IMR-90 (cell line): ENCODE measurements at regions not wholly inside any gene's neighbourhood (a gene's known extent, or its start where the extent isn't known, plus 50 kb on each side); places are given as distances from the start of the nearest gene placed in this dataset.

Experiments used
- ATAC-seq: fragments of 200-7000 bp; cut with Tn5 transposase; 2 replicates; pipeline ENCODE4 v1.9.1; 2020; ENCODE audit warnings: low read depth, mild to moderate bottlenecking, moderate library complexity
- BruUV-seq: library from RNA; stranded (reverse); fragments of 400-500 nt; replicated peaks from 2 replicates; lab custom pipeline; 2021; lab: Mats Ljungman, UMichigan
- CTCF ChIA-PET: fragments of 300-600 bp; formaldehyde crosslinking; extraction: SDS; loops from one replicate; lab custom pipeline; 2021; ENCODE audit warnings: antibody characterized with exemption; lab: Yijun Ruan, JAX
- POLR2A ChIA-PET: fragments of 300-600 bp; sonication (Branson Sonifier 250); formaldehyde crosslinking; loops from one replicate; lab custom pipeline; 2022; ENCODE audit warnings: antibody characterized with exemption; ENCODE audit not compliant: unreplicated experiment; lab: Charles Lee
- DNase-seq: peaks from one replicate; pipeline ENCODE4 v3.0.0; 2013
- H2AFZ ChIP-seq: replicated peaks from 2 replicates; pipeline ENCODE3; 2013; ENCODE audit warnings: low read length, mild to moderate bottlenecking; ENCODE audit not compliant: poor library complexity
- H2AK5ac ChIP-seq: 2 replicates; pipeline ENCODE4 v1.6.1; 2013; ENCODE audit warnings: low read depth, low read length, inconsistent platforms
- H2AK9ac ChIP-seq: replicated peaks from 2 replicates; pipeline ENCODE3; 2013; ENCODE audit warnings: mild to moderate bottlenecking, low read depth, low read length, moderate library complexity; ENCODE audit not compliant: poor library complexity
- H2BK120ac ChIP-seq: 2 replicates; pipeline ENCODE4 v1.6.1; 2013; ENCODE audit warnings: low read depth, low read length, inconsistent platforms
- H2BK15ac ChIP-seq: 3 replicates; pipeline ENCODE4 v1.6.1; 2013; ENCODE audit warnings: low read depth, low read length, inconsistent platforms
- H2BK20ac ChIP-seq: 2 replicates; pipeline ENCODE4 v1.6.1; 2013; ENCODE audit warnings: low read depth, mild to moderate bottlenecking, inconsistent platforms, low read length, moderate library complexity
- H2BK5ac ChIP-seq: 2 replicates; pipeline ENCODE4 v1.6.1; 2013; ENCODE audit warnings: mild to moderate bottlenecking, low read depth, low read length, inconsistent platforms; ENCODE audit not compliant: poor library complexity, severe bottlenecking
- H3K14ac ChIP-seq: replicated peaks from 2 replicates; pipeline ENCODE4 v1.6.1; 2013; ENCODE audit warnings: low read depth, low read length, inconsistent platforms
- H3K18ac ChIP-seq: 2 replicates; pipeline ENCODE4 v1.6.1; 2013; ENCODE audit warnings: low read depth, low read length, control low read depth
- H3K23ac ChIP-seq: 2 replicates; pipeline ENCODE4 v1.6.1; 2013; ENCODE audit warnings: low read depth, low read length, inconsistent platforms
- H3K27ac ChIP-seq: 2 replicates; pipeline ENCODE4 v1.5.1; 2013; ENCODE audit warnings: mild to moderate bottlenecking, control low read depth, low read length; ENCODE audit not compliant: insufficient read depth
- H3K27me3 ChIP-seq: 2 replicates; pipeline ENCODE4 v1.6.1; 2013; ENCODE audit warnings: low read length; ENCODE audit not compliant: control insufficient read depth, insufficient read depth
- H3K36me3 ChIP-seq: 2 replicates; pipeline ENCODE4 v1.6.1; 2013; ENCODE audit warnings: low read length, mixed read lengths; ENCODE audit not compliant: control insufficient read depth, insufficient read depth
- H3K4ac ChIP-seq: 2 replicates; pipeline ENCODE4 v1.6.1; 2013; ENCODE audit warnings: low read depth, low read length, inconsistent platforms
- H3K4me1 ChIP-seq: 2 replicates; pipeline ENCODE4 v1.6.1; 2013; ENCODE audit warnings: low read length, mixed read lengths; ENCODE audit not compliant: control insufficient read depth, insufficient read depth
- H3K4me2 ChIP-seq: 2 replicates; pipeline ENCODE4 v1.6.1; 2013; ENCODE audit warnings: low read depth, mild to moderate bottlenecking, control low read depth, low read length, moderate library complexity
- H3K4me3 ChIP-seq: 2 replicates; pipeline ENCODE4 v1.5.1; 2013; ENCODE audit warnings: low read depth, mild to moderate bottlenecking, control low read depth, low read length, moderate library complexity; ENCODE audit not compliant: insufficient read depth
- H3K56ac ChIP-seq: 2 replicates; pipeline ENCODE4 v1.6.1; 2013; ENCODE audit warnings: low read length, inconsistent platforms; ENCODE audit not compliant: insufficient read depth; ENCODE audit errors: extremely low read depth
- H3K79me1 ChIP-seq, 2 experiments: 2 replicates each; pipeline ENCODE4 v1.6.1; 2013; ENCODE audit warnings: low read length in 2 of 2, inconsistent platforms in 1 of 2, low read depth in 1 of 2
- H3K9ac ChIP-seq: 2 replicates; pipeline ENCODE4 v1.6.1; 2013; ENCODE audit warnings: low read depth, low read length, control low read depth
- H3K9me1 ChIP-seq: 2 replicates; pipeline ENCODE4 v1.6.1; 2013; ENCODE audit warnings: low read length, inconsistent platforms; ENCODE audit not compliant: insufficient read depth
- H3K9me3 ChIP-seq: 2 replicates; pipeline ENCODE4 v1.6.1; 2013; ENCODE audit warnings: low read length; ENCODE audit not compliant: control insufficient read depth, insufficient read depth
- H4K20me1 ChIP-seq: 2 replicates; pipeline ENCODE4 v1.6.1; 2013; ENCODE audit warnings: low read length, inconsistent platforms; ENCODE audit not compliant: insufficient read depth
- H4K5ac ChIP-seq: 2 replicates; pipeline ENCODE4 v1.6.1; 2013; ENCODE audit warnings: mild to moderate bottlenecking, low read depth, low read length, control low read depth
- H4K8ac ChIP-seq, 2 experiments: 2 replicates each; pipeline ENCODE4 v1.6.1; 2013; ENCODE audit warnings: low read depth in 2 of 2, low read length in 2 of 2, control low read depth in 1 of 2, inconsistent platforms in 1 of 2
- H4K91ac ChIP-seq: 2 replicates; pipeline ENCODE4 v1.6.1; 2013; ENCODE audit warnings: low read depth, low read length, inconsistent platforms; ENCODE audit not compliant: insufficient read depth
- BHLHE40 ChIP-seq: fragments of 150-350 bp; IDR thresholded peaks from 2 replicates; pipeline ENCODE4 v1.6.1; 2016; ENCODE audit warnings: mild to moderate bottlenecking, low read depth, low read length
- CEBPB ChIP-seq: IDR thresholded peaks from 2 replicates; pipeline ENCODE4 v1.6.1; 2012; ENCODE audit warnings: low read depth, low read length, improper control_type of control experiment
- CHD1 ChIP-seq: IDR thresholded peaks from 2 replicates; pipeline ENCODE4 v1.6.1; 2012; ENCODE audit warnings: low read depth, low read length, improper control_type of control experiment
- CTCF ChIP-seq: conservative IDR thresholded peaks from 2 replicates; pipeline ENCODE4 v1.5.1; 2012; ENCODE audit warnings: mild to moderate bottlenecking, low read depth, low read length, improper control_type of control experiment
- FOS ChIP-seq: fragments of 150-350 bp; IDR thresholded peaks from 2 replicates; pipeline ENCODE4 v1.6.1; 2016; ENCODE audit warnings: low read depth, low read length
- MAFK ChIP-seq: IDR thresholded peaks from 2 replicates; pipeline ENCODE4 v1.6.1; 2012; ENCODE audit warnings: low read depth, low read length, improper control_type of control experiment
- MAZ ChIP-seq: IDR thresholded peaks from 2 replicates; pipeline ENCODE4 v1.6.1; 2012; ENCODE audit warnings: low read depth, mild to moderate bottlenecking, low read length, improper control_type of control experiment, moderate library complexity, borderline replicate concordance
- MXI1 ChIP-seq: IDR thresholded peaks from 2 replicates; pipeline ENCODE4 v1.6.1; 2012; ENCODE audit warnings: low read depth, mild to moderate bottlenecking, low read length, moderate library complexity, borderline replicate concordance
- NFE2L2 ChIP-seq: fragments of 150-350 bp; IDR thresholded peaks from 2 replicates; pipeline ENCODE4 v1.6.1; 2016; ENCODE audit warnings: low read depth, mild to moderate bottlenecking, low read length
- POLR2A ChIP-seq: IDR thresholded peaks from 2 replicates; pipeline ENCODE4 v1.6.1; 2012; ENCODE audit warnings: mild to moderate bottlenecking, low read depth, low read length
- RAD21 ChIP-seq: IDR thresholded peaks from 2 replicates; pipeline ENCODE4 v1.6.1; 2012; ENCODE audit warnings: low read length, improper control_type of control experiment
- RCOR1 ChIP-seq: IDR thresholded peaks from 2 replicates; pipeline ENCODE4 v1.6.1; 2012; ENCODE audit warnings: mild to moderate bottlenecking, low read length, improper control_type of control experiment; ENCODE audit not compliant: insufficient replicate concordance
- RFX5 ChIP-seq: IDR thresholded peaks from 2 replicates; pipeline ENCODE4 v1.8.0; 2012; ENCODE audit warnings: low read depth, mild to moderate bottlenecking, low read length, moderate library complexity
- SMC3 ChIP-seq: fragments of 150-350 bp; IDR thresholded peaks from 2 replicates; pipeline ENCODE4 v1.6.1; 2016; ENCODE audit warnings: low read depth, mild to moderate bottlenecking, antibody characterized with exemption, low read length, moderate library complexity
- whole genome bisulfite sequencing, 2 experiments: methylation state at CpG; one replicate each; pipeline versions ENCODE4 v1.1.5 to v1.1.7; 2013; ENCODE audit warnings: missing lambda C conversion rate in 2 of 2; ENCODE audit not compliant: insufficient read length in 1 of 2; ENCODE audit errors: extremely low coverage in 2 of 2; 5-methylcytosine and 5-hydroxymethylcytosine counted together
- dilution Hi-C: fragments of 300-500 bp; cut with HindIII; formaldehyde crosslinking; loops from one replicate; pipeline ENCODE4 v1.14.3; 2018; ENCODE audit warnings: low sequenced_read_pairs; ENCODE audit not compliant: unreplicated experiment
- in situ Hi-C: fragments of 300-500 bp; cut with MboI; formaldehyde crosslinking; loops from 3 replicates; pipeline ENCODE4 v1.14.3; 2019; ENCODE audit warnings: low sequenced_read_pairs, inconsistent platforms, mixed read lengths
- intact Hi-C: fragments of 100-400 bp; cut with micrococcal nuclease; formaldehyde crosslinking; loops from 2 replicates; pipeline ENCODE4 v1.10.0; 2022
- TF ChIP-seq, protein P1 (sequence below): fragments of 150-350 bp; IDR thresholded peaks from 2 replicates; pipeline ENCODE4 v1.6.1; 2016; ENCODE audit warnings: low read depth, mild to moderate bottlenecking, low read length, moderate library complexity, borderline replicate concordance
- TF ChIP-seq, protein P2 (sequence below): fragments of 150-350 bp; IDR thresholded peaks from 2 replicates; pipeline ENCODE4 v1.6.1; 2017; ENCODE audit warnings: mild to moderate bottlenecking, antibody characterized with exemption, low read length, low read depth

DNA sequence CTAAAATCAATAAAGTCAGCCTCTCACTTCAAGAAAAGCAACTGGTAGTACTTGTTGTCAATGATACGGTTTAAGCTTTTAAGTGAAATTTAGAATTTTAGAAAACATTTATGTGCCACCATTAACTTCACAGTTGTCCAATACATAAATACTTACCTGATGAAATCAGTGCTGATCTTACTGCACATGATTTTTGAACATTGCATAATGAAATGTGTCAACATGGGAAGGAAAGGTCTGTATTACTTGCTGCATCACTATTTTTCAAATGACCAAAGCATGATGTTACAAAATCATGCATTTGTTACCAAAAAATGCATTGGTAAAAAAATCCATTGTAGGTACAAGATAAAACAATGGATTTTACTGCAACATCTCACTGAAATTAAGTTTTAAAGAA, 284.3 kb downstream of the EPM2A start:
- Histone ChIP-seq H4K91ac (no peak overlapping the region), H2AK9ac (no peak overlapping the region), H3K18ac (no peak overlapping the region), H3K4me2 (no peak overlapping the region), H3K36me3 (no peaks in the 10 kb centered on the region), H3K27ac (no peak overlapping the region), H3K27me3 (no peaks in the 10 kb centered on the region), H4K20me1 (no peaks in the 10 kb centered on the region), H4K8ac (no peak overlapping the region), H3K56ac (no peak overlapping the region), H3K23ac (no peak overlapping the region), H2AK5ac (no peak overlapping the region), H3K9me1 (no peaks in the 10 kb centered on the region), H2AFZ (no peak overlapping the region), H2BK15ac (no peak overlapping the region), H3K14ac (no peak overlapping the region), H2BK120ac (no peak overlapping the region), H2BK20ac (no peak overlapping the region), H3K4ac (no peak overlapping the region), H3K4me3 (no peak overlapping the region), H3K79me1 (no peaks in the 10 kb centered on the region), H3K9me3 (no peaks in the 10 kb centered on the region), H2BK5ac (no peak overlapping the region), H3K4me1 (no peaks in the 10 kb centered on the region), H3K9ac (no peak overlapping the region), H4K5ac (no peak overlapping the region)
- no peak for DNase-seq
- no TSS peak for BruUV-seq
- no peak for TF ChIP-seq SMC3
- TF ChIP-seq CTCF = no peak
- no peak for TF ChIP-seq FOS
- no peak for TF ChIP-seq MAZ
- no peak for TF ChIP-seq RFX5
- TF ChIP-seq RCOR1 = no peak
- TF ChIP-seq POLR2A = no peak
- TF ChIP-seq CEBPB = no peak
- TF ChIP-seq, protein P1, sequence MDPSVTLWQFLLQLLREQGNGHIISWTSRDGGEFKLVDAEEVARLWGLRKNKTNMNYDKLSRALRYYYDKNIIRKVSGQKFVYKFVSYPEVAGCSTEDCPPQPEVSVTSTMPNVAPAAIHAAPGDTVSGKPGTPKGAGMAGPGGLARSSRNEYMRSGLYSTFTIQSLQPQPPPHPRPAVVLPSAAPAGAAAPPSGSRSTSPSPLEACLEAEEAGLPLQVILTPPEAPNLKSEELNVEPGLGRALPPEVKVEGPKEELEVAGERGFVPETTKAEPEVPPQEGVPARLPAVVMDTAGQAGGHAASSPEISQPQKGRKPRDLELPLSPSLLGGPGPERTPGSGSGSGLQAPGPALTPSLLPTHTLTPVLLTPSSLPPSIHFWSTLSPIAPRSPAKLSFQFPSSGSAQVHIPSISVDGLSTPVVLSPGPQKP = no peak
- no peak for TF ChIP-seq RAD21
- no peak for TF ChIP-seq BHLHE40
- TF ChIP-seq MAFK = no peak
- TF ChIP-seq, protein P2, sequence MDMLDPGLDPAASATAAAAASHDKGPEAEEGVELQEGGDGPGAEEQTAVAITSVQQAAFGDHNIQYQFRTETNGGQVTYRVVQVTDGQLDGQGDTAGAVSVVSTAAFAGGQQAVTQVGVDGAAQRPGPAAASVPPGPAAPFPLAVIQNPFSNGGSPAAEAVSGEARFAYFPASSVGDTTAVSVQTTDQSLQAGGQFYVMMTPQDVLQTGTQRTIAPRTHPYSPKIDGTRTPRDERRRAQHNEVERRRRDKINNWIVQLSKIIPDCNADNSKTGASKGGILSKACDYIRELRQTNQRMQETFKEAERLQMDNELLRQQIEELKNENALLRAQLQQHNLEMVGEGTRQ = no peak
- no peak for TF ChIP-seq MXI1
- TF ChIP-seq CHD1 = no peak
- TF ChIP-seq NFE2L2 = no peak
- dilution Hi-C loops (no loop called here), intact Hi-C loops (no loop called here), in situ Hi-C loops (no loop called here)
- CTCF ChIA-PET = no interaction called here
- no CpG with 5 or more reads among the region's 1 CpG for WGBS, 2 experiments
- ATAC-seq = no peak
- POLR2A ChIA-PET = no interaction called here
